Heart right ventricle (tissue), 16 donors: ENCODE measurements at regions not wholly inside any gene's neighbourhood (a gene's known extent, or its start where the extent isn't known, plus 50 kb on each side); places are given as distances from the start of the nearest gene placed in this dataset.
"Not testable (repeated sequence)": the region's sequence is repeated elsewhere in the genome, so short reads cannot be mapped to it uniquely, and the experiment has no call there.

ENCODE experiments used
- ATAC-seq, 8 donors: fragments of 200-7000 bp; cut with Tn5 transposase; one replicate each; pipeline ENCODE4 v1.9.1; 2020; ENCODE audit warnings: mild to moderate bottlenecking in 8 of 8, moderate library complexity in 8 of 8, moderate number of reproducible peaks in 1 of 8
- DNase-seq, 2 donors: peaks; one replicate each; pipeline ENCODE4 v3.0.0-alpha.2; 2020
- H3K27ac ChIP-seq, 10 donors: fragments of 200-600 bp; sonication (generic) in 2 of 10; one replicate each; pipeline versions ENCODE4 v1.5.0 to v1.8.0; 2020 to 2022; ENCODE audit warnings: mild to moderate bottlenecking in 3 of 10
- H3K27me3 ChIP-seq, 7 donors: fragments of 200-600 bp; one replicate each; pipeline ENCODE4 v1.8.0; 2021 to 2022; ENCODE audit warnings: mild to moderate bottlenecking in 2 of 7
- H3K36me3 ChIP-seq, 9 donors: fragments of 200-600 bp; sonication (generic) in 1 of 9; one replicate each; pipeline versions ENCODE4 v1.5.0 to v1.8.0; 2020 to 2022; ENCODE audit warnings: mild to moderate bottlenecking in 2 of 9
- H3K4me1 ChIP-seq, 9 donors: fragments of 200-600 bp; sonication (generic) in 1 of 9; one replicate each; pipeline versions ENCODE4 v1.5.0 to v1.8.0; 2020 to 2022; ENCODE audit warnings: mild to moderate bottlenecking in 4 of 9
- H3K4me3 ChIP-seq, 10 donors: fragments of 200-600 bp; sonication (generic) in 2 of 10; one replicate each; pipeline versions ENCODE4 v1.5.0 to v1.8.0; 2020 to 2022; ENCODE audit warnings: mild to moderate bottlenecking in 7 of 10, moderate library complexity in 2 of 10
- H3K9me3 ChIP-seq, 11 donors: fragments of 200-600 bp in 10 of 11; sonication (generic) in 2 of 11; one replicate each; pipeline versions ENCODE4 v1.5.0 to v1.8.0; 2013 to 2022; ENCODE audit warnings: mild to moderate bottlenecking in 2 of 11, control low read depth in 1 of 11, moderate library complexity in 1 of 11
- CTCF ChIP-seq, 9 donors: fragments of 200-600 bp; sonication (generic) in 2 of 9; IDR thresholded peaks; one replicate each; pipeline versions ENCODE4 v1.5.0 to v1.8.0; 2021 to 2022; ENCODE audit warnings: antibody characterized with exemption in 9 of 9, mild to moderate bottlenecking in 5 of 9, moderate library complexity in 1 of 9
- WGBS, 2 donors: extraction: QIAGEN DNeasy Blood & Tissue Kit; methylation state at CpG; one replicate each; pipeline ENCODE4 v1.1.7; 2013; ENCODE audit warnings: inconsistent platforms in 1 of 2; 5-methylcytosine and 5-hydroxymethylcytosine counted together
- intact Hi-C, 10 donors: fragments of 100-400 bp; cut with DNase I; formaldehyde crosslinking; loops; one replicate each; pipeline versions ENCODE4 v1.11.1 to v1.14.2; 2022
- donor health status: Arrhythmogenic right ventricular cardiomyopathy.
- donor health status: ischemic (EF 13 %, LVEDD 7.1; RV severe dilation, severe dysfunction).
- donor health status: healthy with polysubstance abuse.
- donor health status: DM: no; HTN: yes; CAD: no.
- donor health status: DM: no; HTN: no; CAD: no.
- donor health status: ischemic (EF 25% LVEDD 6.9; RV normal size, moderate dysfunction).
- donor health status: ischemic (EF 25% LVEDD 5.7; RV mildly dilated, moderate dysfunction).
- donor health status: healthy.
- donor health status: DM: yes; HTN: yes; CAD: no.
- donor health status: Ischemic cardiomyopathy.
- donor health status: ischemic (EF 35%, LVEDD 5.7; RV mildly dilated, moderate dysfunction).
- donor health status: nonischemic (EF 11% LVEDD 7.7; RV severe dilation, severe dysfunction).
- donor health status: DM: yes; HTN: yes; CAD: no.
- donor health status: PGD.
- donor health status: ischemic (EF 29% LVEDD 5.4; RV normal size, mild dysfunction).
- donor health status: nonischemic (EF 23%, LVEDD 6.1; RV moderate dilation, normal function).

- Histone ChIP-seq H3K27me3 (no peaks in the 10 kb centered on the region), H3K4me3 (no peak overlapping the region), H3K36me3 (no peaks in the 10 kb centered on the region), H3K9me3 (peaks cover 0 to 3% (median 0%) of the 10 kb centered on the region in 11 donors), H3K27ac (peak overlapping the region in 4 of 10 donors; percentile 35 to 87 (median 50)), H3K4me1 (peaks cover 0 to 25% (median 4%) of the 10 kb centered on the region in 9 donors)
- intact Hi-C loops = no loop called here
- DNase-seq (no peak), ATAC-seq (peak in 5 of 8 donors; percentile 12 to 50 (median 31))
- TF ChIP-seq CTCF (IDR thresholded peaks at IDR 0.05) = no peak
- 60 to 69% methylated on average over 7 of the region's 7 CpGs for WGBS, 2 donors
Observed at GRCh38 chr6:43883847-43884651, 114.0 kb downstream of the VEGFA start.

- H3K36me3 ChIP-seq, H3K27ac ChIP-seq, H3K4me3 ChIP-seq, H3K27me3 ChIP-seq, intact Hi-C loops, DNase-seq, H3K9me3 ChIP-seq, ATAC-seq: not testable (repeated sequence)
- WGBS, 2 donors = 94 to 95% methylated on average over 9 of the region's 9 CpGs
- peaks cover 0 to 17% (median 0%) of the 10 kb centered on the region in 9 donors for H3K4me1 ChIP-seq
Observed at GRCh38 chr6:43882690-43883448, 112.9 kb downstream of the VEGFA start.

- H3K4me1 ChIP-seq = peaks cover 0 to 20% (median 0%) of the 10 kb centered on the region in 9 donors
- intact Hi-C loops = no loop called here
- ATAC-seq = no peak
- DNase-seq = no peak
- H3K4me3 ChIP-seq = no peak overlapping the region
- WGBS, 2 donors = 83 to 89% methylated on average over 6 of the region's 6 CpGs
- no peak overlapping the region for H3K27ac ChIP-seq
- H3K36me3 ChIP-seq = no peaks in the 10 kb centered on the region
- no peaks in the 10 kb centered on the region for H3K27me3 ChIP-seq
- peaks cover 0 to 3% (median 0%) of the 10 kb centered on the region in 11 donors for H3K9me3 ChIP-seq
- TF ChIP-seq CTCF (IDR thresholded peaks at IDR 0.05) = no peak
Observed at GRCh38 chr6:43880236-43881137, 110.5 kb downstream of the VEGFA start.

- Histone ChIP-seq H3K36me3 (no peaks in the 10 kb centered on the region), H3K4me1 (peaks cover 0 to 20% (median 0%) of the 10 kb centered on the region in 9 donors), H3K27me3 (no peaks in the 10 kb centered on the region), H3K27ac (no peak overlapping the region), H3K4me3 (no peak overlapping the region), H3K9me3 (peaks cover 0 to 3% (median 0%) of the 10 kb centered on the region in 11 donors)
- intact Hi-C loops = no loop called here
- 89 to 93% methylated on average over 4 of the region's 4 CpGs for WGBS, 2 donors
- ATAC-seq (no peak), DNase-seq (no peak)
- TF ChIP-seq CTCF (IDR thresholded peaks at IDR 0.05) = no peak
Observed at GRCh38 chr6:43879722-43880121, 109.7 kb downstream of the VEGFA start.
